Vagina (tissue), 2 donors: ENCODE measurements at regions not wholly inside any gene's neighbourhood (a gene's known extent, or its start where the extent isn't known, plus 50 kb on each side); places are given as distances from the start of the nearest gene placed in this dataset.

ENCODE experiments used
- POLR2A ChIP-seq, 2 donors: fragments of 450-650 bp; IDR thresholded peaks; one replicate each; pipeline ENCODE4 v1.6.1; 2017; ENCODE audit warnings: antibody characterized with exemption in 2 of 2, mild to moderate bottlenecking in 2 of 2, moderate library complexity in 2 of 2
- TF ChIP-seq, protein P1 (sequence below), 3 experiments: fragments of 450-650 bp in 2 of 3; fragments of 200-600 bp in 1 of 3; sonication (generic) in 1 of 3; IDR thresholded peaks; one replicate each; pipeline ENCODE4 v1.5.1; 2017 to 2019; ENCODE audit warnings: antibody characterized with exemption in 3 of 3, mild to moderate bottlenecking in 2 of 3, moderate library complexity in 2 of 3

DNA sequence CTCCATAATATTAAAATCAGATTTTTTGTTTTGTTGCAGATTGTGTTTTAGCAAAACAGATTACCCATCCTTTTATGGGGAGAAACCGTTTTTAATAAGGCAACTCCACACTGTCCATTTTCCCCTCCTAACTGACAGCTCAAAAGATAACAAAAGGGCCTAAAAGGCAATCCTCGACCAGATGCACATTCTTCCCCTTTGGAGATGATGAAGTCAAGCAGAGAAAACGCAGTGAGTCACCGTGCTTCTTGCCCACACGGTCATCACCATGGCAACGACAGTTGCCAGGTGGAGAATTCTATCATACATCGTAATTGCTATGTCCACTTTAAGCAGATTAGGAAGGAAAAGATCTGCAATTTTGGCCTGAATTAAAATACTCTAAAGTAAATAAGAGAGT lies 96.4 kb downstream of the DIRAS2 start:
- TF ChIP-seq POLR2A (IDR thresholded peaks at IDR 0.05): no peak
- TF ChIP-seq, protein P1, sequence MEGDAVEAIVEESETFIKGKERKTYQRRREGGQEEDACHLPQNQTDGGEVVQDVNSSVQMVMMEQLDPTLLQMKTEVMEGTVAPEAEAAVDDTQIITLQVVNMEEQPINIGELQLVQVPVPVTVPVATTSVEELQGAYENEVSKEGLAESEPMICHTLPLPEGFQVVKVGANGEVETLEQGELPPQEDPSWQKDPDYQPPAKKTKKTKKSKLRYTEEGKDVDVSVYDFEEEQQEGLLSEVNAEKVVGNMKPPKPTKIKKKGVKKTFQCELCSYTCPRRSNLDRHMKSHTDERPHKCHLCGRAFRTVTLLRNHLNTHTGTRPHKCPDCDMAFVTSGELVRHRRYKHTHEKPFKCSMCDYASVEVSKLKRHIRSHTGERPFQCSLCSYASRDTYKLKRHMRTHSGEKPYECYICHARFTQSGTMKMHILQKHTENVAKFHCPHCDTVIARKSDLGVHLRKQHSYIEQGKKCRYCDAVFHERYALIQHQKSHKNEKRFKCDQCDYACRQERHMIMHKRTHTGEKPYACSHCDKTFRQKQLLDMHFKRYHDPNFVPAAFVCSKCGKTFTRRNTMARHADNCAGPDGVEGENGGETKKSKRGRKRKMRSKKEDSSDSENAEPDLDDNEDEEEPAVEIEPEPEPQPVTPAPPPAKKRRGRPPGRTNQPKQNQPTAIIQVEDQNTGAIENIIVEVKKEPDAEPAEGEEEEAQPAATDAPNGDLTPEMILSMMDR (IDR thresholded peaks at IDR 0.05): no peak
